HEK293T (cell line): ENCODE measurements at regions not wholly inside any gene's neighbourhood (a gene's known extent, or its start where the extent isn't known, plus 50 kb on each side); places are given as distances from the start of the nearest gene placed in this dataset.

Experiments used
- CTCF ChIA-PET: fragments of 350-600 bp; formaldehyde crosslinking; extraction: SDS; loops from one replicate; lab custom pipeline; 2021; ENCODE audit warnings: antibody characterized with exemption, inconsistent platforms; lab: Yijun Ruan, JAX
- POLR2A ChIA-PET: fragments of 350-600 bp; formaldehyde crosslinking; extraction: SDS; loops from one replicate; lab custom pipeline; 2020; ENCODE audit warnings: antibody characterized with exemption, inconsistent platforms; lab: Yijun Ruan, JAX
- DNase-seq: peaks from one replicate; pipeline ENCODE4 v3.0.0; 2012; ENCODE audit warnings: mixed read lengths; ENCODE audit errors: extremely low spot score
- ARNT ChIP-seq: fragments of 450-650 bp; IDR thresholded peaks from 2 replicates; pipeline ENCODE4 v1.6.1; 2017; ENCODE audit warnings: mild to moderate bottlenecking
- BHLHE40 ChIP-seq: fragments of 450-650 bp; IDR thresholded peaks from 2 replicates; pipeline ENCODE4 v1.6.1; 2016; ENCODE audit warnings: mild to moderate bottlenecking, moderate library complexity, borderline replicate concordance
- CTBP1 ChIP-seq: fragments of 450-650 bp; IDR thresholded peaks from 2 replicates; pipeline ENCODE4 v1.6.1; 2016; ENCODE audit warnings: borderline replicate concordance
- ELF4 ChIP-seq: fragments of 450-650 bp; IDR thresholded peaks from 2 replicates; pipeline ENCODE4 v1.6.1; 2017; ENCODE audit warnings: antibody characterized with exemption
- FOXA1 ChIP-seq: fragments of 450-650 bp; IDR thresholded peaks from 2 replicates; pipeline ENCODE4 v1.6.1; 2016; ENCODE audit warnings: mild to moderate bottlenecking
- FOXK2 ChIP-seq: fragments of 450-650 bp; IDR thresholded peaks from 2 replicates; pipeline ENCODE4 v1.6.1; 2016; ENCODE audit warnings: mild to moderate bottlenecking
- FOXM1 ChIP-seq: fragments of 450-650 bp; IDR thresholded peaks from 2 replicates; pipeline ENCODE4 v1.6.1; 2017; ENCODE audit warnings: mild to moderate bottlenecking, borderline replicate concordance
- HDGF ChIP-seq: fragments of 450-650 bp; IDR thresholded peaks from 2 replicates; pipeline ENCODE4 v1.6.1; 2017; ENCODE audit warnings: antibody characterized with exemption, borderline replicate concordance
- L3MBTL2 ChIP-seq: fragments of 450-650 bp; conservative IDR thresholded peaks from 2 replicates; pipeline ENCODE4 v1.6.1; 2016; ENCODE audit warnings: mild to moderate bottlenecking
- LEF1 ChIP-seq: fragments of 450-650 bp; IDR thresholded peaks from 2 replicates; pipeline ENCODE4 v1.6.1; 2017; ENCODE audit warnings: mild to moderate bottlenecking, borderline replicate concordance
- NFRKB ChIP-seq: fragments of 450-650 bp; IDR thresholded peaks from 2 replicates; pipeline ENCODE4 v1.6.1; 2016; ENCODE audit warnings: mild to moderate bottlenecking, moderate library complexity
- PKNOX1 ChIP-seq: fragments of 450-650 bp; IDR thresholded peaks from 2 replicates; pipeline ENCODE4 v1.6.1; 2016
- SP1 ChIP-seq: fragments of 450-650 bp; IDR thresholded peaks from 2 replicates; pipeline ENCODE4 v1.6.1; 2017
- SUZ12 ChIP-seq: fragments of 450-650 bp; IDR thresholded peaks from 2 replicates; pipeline ENCODE4 v1.6.1; 2016; ENCODE audit warnings: mild to moderate bottlenecking
- TARDBP ChIP-seq: fragments of 450-650 bp; IDR thresholded peaks from 2 replicates; pipeline ENCODE4 v1.6.1; 2016
- ZNF384 ChIP-seq: fragments of 450-650 bp; IDR thresholded peaks from 2 replicates; pipeline ENCODE4 v1.6.1; 2016

GRCh38 chr2:30374380-30374779, 72.7 kb upstream of the LCLAT1 start:
- ChIA-PET CTCF (no interaction called here), POLR2A (no interaction called here)
- no peak for DNase-seq
- TF ChIP-seq ZNF384 (no peak), TARDBP (no peak), HDGF (no peak), SUZ12 (no peak), PKNOX1 (no peak), FOXA1 (no peak)

GRCh38 chr2:30375915-30376314, 71.1 kb upstream of the LCLAT1 start:
- ChIA-PET CTCF (no interaction called here), POLR2A (no interaction called here)
- DNase-seq: no peak
- no peak for TF ChIP-seq HDGF
- no peak for TF ChIP-seq SP1
- TF ChIP-seq PKNOX1: no peak
- no peak for TF ChIP-seq L3MBTL2
- TF ChIP-seq FOXM1: no peak
- no peak for TF ChIP-seq TARDBP
- TF ChIP-seq ZNF384: no peak

GRCh38 chr2:30379481-30379880, 67.6 kb upstream of the LCLAT1 start:
- TF ChIP-seq ARNT (no peak), ZNF384 (no peak), ELF4 (no peak), CTBP1 (no peak), SP1 (no peak), PKNOX1 (no peak), BHLHE40 (no peak), NFRKB (no peak), SUZ12 (no peak), L3MBTL2 (no peak), FOXM1 (no peak), FOXK2 (no peak), TARDBP (no peak), FOXA1 (no peak), HDGF (no peak), LEF1 (no peak)
- ChIA-PET POLR2A (no interaction called here), CTCF (no interaction called here)
- no peak for DNase-seq

- POLR2A ChIA-PET: no interaction called here
- CTCF ChIA-PET: no interaction called here
- TF ChIP-seq PKNOX1 (no peak), TARDBP (no peak), ZNF384 (no peak), FOXK2 (no peak), ARNT (no peak), BHLHE40 (no peak), HDGF (no peak), FOXA1 (no peak), CTBP1 (no peak), LEF1 (no peak), NFRKB (no peak), FOXM1 (no peak), L3MBTL2 (no peak)
- DNase-seq: no peak
Observed at GRCh38 chr2:30380824-30381223, 66.2 kb upstream of the LCLAT1 start.

- ChIA-PET POLR2A (no interaction called here), CTCF (no interaction called here)
- no peak for DNase-seq
- TF ChIP-seq SUZ12 (no peak), CTBP1 (no peak), FOXA1 (no peak), ARNT (no peak), NFRKB (no peak), PKNOX1 (no peak), L3MBTL2 (no peak), TARDBP (no peak), HDGF (no peak), BHLHE40 (no peak), SP1 (no peak), FOXM1 (no peak)
Observed at GRCh38 chr2:30382162-30382783, 64.8 kb upstream of the LCLAT1 start.

GRCh38 chr2:30382995-30383394, 64.1 kb upstream of the LCLAT1 start:
- DNase-seq: no peak
- ChIA-PET CTCF (no interaction called here), POLR2A (no interaction called here)
- TF ChIP-seq SP1 (no peak), ARNT (no peak), PKNOX1 (no peak), CTBP1 (no peak), BHLHE40 (no peak), FOXK2 (no peak), ELF4 (no peak), FOXM1 (no peak), NFRKB (no peak), SUZ12 (no peak), FOXA1 (no peak), L3MBTL2 (no peak), ZNF384 (no peak), TARDBP (no peak)
